ENCODE measurements at regions not wholly inside any gene's neighbourhood (a gene's known extent, or its start where the extent isn't known, plus 50 kb on each side); places are given as distances from the start of the nearest gene placed in this dataset.

GRCh38 chr1:106721790-106722189 lies 334.7 kb upstream of the PRMT6 start:
- Histone ChIP-seq H3K27me3 (replicated peaks in 1 of 7) (no peaks in the 10 kb centered on the region), H3K36me3 (no peaks in the 10 kb centered on the region), H3K4me1 (no peaks in the 10 kb centered on the region), H3K27ac (no peak overlapping the region), H3K4me3 (no peak overlapping the region), H3K9me3 (peaks cover 0 to 10% (median 4%) of the 10 kb centered on the region in 8 donors)
- DNase-seq, result no peak
- TF ChIP-seq POLR2A (IDR thresholded peaks at IDR 0.05) (no peak), CTCF (IDR thresholded peaks at IDR 0.05 in 8 of 11, conservative IDR thresholded peaks at IDR 0.05 in 3 of 11) (no peak), POLR2AphosphoS5 (IDR thresholded peaks at IDR 0.05) (no peak)
- intact Hi-C loops (cut with DNase I; ENCODE audit: low total_unique reads), result no loop called here

GRCh38 chr1:106722466-106722865 lies 334.0 kb upstream of the PRMT6 start:
- intact Hi-C loops (cut with DNase I; ENCODE audit: low total_unique reads), result no loop called here
- peaks cover 0 to 10% (median 4%) of the 10 kb centered on the region in 8 donors for H3K9me3 ChIP-seq
- TF ChIP-seq POLR2AphosphoS5 (IDR thresholded peaks at IDR 0.05) (no peak), POLR2A (IDR thresholded peaks at IDR 0.05) (no peak), CTCF (IDR thresholded peaks at IDR 0.05 in 8 of 11, conservative IDR thresholded peaks at IDR 0.05 in 3 of 11) (no peak)
- no peak overlapping the region for H3K27ac ChIP-seq
- no peak for DNase-seq
- no peaks in the 10 kb centered on the region for H3K4me1 ChIP-seq
- 0 to 78% (median 0%) methylated on average over 1 of the region's 1 CpG for WGBS, 5 donors
- H3K4me3 ChIP-seq, result no peak overlapping the region
- no peaks in the 10 kb centered on the region for H3K27me3 ChIP-seq (replicated peaks in 1 of 7)
- no peaks in the 10 kb centered on the region for H3K36me3 ChIP-seq

GRCh38 chr1:106727171-106727570 lies 329.3 kb upstream of the PRMT6 start:
- Histone ChIP-seq H3K27me3 (replicated peaks in 1 of 7) (no peaks in the 10 kb centered on the region), H3K9me3 (peaks cover 0 to 10% (median 4%) of the 10 kb centered on the region in 8 donors), H3K4me1 (no peaks in the 10 kb centered on the region), H3K27ac (no peak overlapping the region), H3K36me3 (no peaks in the 10 kb centered on the region), H3K4me3 (no peak overlapping the region)
- no peak for TF ChIP-seq POLR2AphosphoS5 (IDR thresholded peaks at IDR 0.05)
- TF ChIP-seq POLR2A (IDR thresholded peaks at IDR 0.05), result no peak
- TF ChIP-seq CTCF (IDR thresholded peaks at IDR 0.05 in 8 of 11, conservative IDR thresholded peaks at IDR 0.05 in 3 of 11), result no peak
- DNase-seq, result no peak
- intact Hi-C loops (cut with DNase I; ENCODE audit: low total_unique reads), result no loop called here
- 11 to 24% (median 15%) methylated on average over 3 of the region's 3 CpGs for WGBS, 5 donors

GRCh38 chr1:106746448-106747085 lies 309.9 kb upstream of the PRMT6 start:
- H3K9me3 ChIP-seq, result no peaks in the 10 kb centered on the region
- TF ChIP-seq POLR2AphosphoS5 (IDR thresholded peaks at IDR 0.05) (no peak), POLR2A (IDR thresholded peaks at IDR 0.05) (no peak)
- intact Hi-C loops (cut with DNase I; ENCODE audit: low total_unique reads), result no loop called here
- no peak overlapping the region for H3K4me3 ChIP-seq
- DNase-seq, result no peak
- no peaks in the 10 kb centered on the region for H3K36me3 ChIP-seq
- WGBS, 5 donors, result 0 to 1% (median 0%) methylated on average over 2 of the region's 2 CpGs
- H3K4me1 ChIP-seq, result no peaks in the 10 kb centered on the region
- H3K27ac ChIP-seq, result no peak overlapping the region
- H3K27me3 ChIP-seq (replicated peaks in 1 of 7), result no peaks in the 10 kb centered on the region

GRCh38 chr1:106747232-106747631 lies 309.2 kb upstream of the PRMT6 start:
- Histone ChIP-seq H3K9me3 (no peaks in the 10 kb centered on the region), H3K27ac (no peak overlapping the region), H3K27me3 (replicated peaks in 1 of 7) (no peaks in the 10 kb centered on the region), H3K4me1 (no peaks in the 10 kb centered on the region), H3K36me3 (no peaks in the 10 kb centered on the region), H3K4me3 (no peak overlapping the region)
- DNase-seq, result no peak
- 57 to 80% (median 63%) methylated on average over 3 of the region's 3 CpGs for WGBS, 5 donors
- TF ChIP-seq POLR2AphosphoS5 (IDR thresholded peaks at IDR 0.05), result no peak
- intact Hi-C loops (cut with DNase I; ENCODE audit: low total_unique reads), result no loop called here
